ENCODE measurements at regions not wholly inside any gene's neighbourhood (a gene's known extent, or its start where the extent isn't known, plus 50 kb on each side); places are given as distances from the start of the nearest gene placed in this dataset.

DNA sequence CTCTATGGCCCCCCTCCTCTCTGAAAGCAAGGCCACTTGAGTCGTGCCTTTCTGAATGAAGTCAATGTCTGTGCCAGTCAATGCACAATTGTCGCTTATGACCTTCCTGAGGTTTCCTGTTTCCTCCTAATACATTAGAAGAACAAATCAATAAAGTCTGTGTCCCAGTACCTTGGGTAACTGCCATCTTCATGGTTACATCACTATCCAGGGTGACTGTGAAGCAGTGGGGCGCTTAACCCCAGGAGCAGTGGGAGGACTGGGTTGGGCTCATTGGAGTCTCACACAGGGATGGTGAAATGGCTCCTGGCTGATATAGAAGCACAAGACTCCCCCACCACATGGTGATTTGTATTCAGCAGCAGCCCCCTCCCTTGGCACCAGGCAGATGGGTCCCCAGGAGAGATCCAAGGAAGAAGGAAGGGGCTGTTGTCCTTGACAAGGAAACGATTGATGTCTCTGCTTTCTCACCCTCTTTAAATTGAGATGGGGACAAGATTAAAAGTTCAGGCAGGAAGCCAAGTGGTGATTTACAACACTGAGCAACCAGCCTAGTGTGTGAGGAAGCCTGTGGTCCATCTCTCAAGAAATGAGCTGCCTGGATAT, 261.9 kb upstream of the ZNF462 start:
- TF ChIP-seq, protein P1, sequence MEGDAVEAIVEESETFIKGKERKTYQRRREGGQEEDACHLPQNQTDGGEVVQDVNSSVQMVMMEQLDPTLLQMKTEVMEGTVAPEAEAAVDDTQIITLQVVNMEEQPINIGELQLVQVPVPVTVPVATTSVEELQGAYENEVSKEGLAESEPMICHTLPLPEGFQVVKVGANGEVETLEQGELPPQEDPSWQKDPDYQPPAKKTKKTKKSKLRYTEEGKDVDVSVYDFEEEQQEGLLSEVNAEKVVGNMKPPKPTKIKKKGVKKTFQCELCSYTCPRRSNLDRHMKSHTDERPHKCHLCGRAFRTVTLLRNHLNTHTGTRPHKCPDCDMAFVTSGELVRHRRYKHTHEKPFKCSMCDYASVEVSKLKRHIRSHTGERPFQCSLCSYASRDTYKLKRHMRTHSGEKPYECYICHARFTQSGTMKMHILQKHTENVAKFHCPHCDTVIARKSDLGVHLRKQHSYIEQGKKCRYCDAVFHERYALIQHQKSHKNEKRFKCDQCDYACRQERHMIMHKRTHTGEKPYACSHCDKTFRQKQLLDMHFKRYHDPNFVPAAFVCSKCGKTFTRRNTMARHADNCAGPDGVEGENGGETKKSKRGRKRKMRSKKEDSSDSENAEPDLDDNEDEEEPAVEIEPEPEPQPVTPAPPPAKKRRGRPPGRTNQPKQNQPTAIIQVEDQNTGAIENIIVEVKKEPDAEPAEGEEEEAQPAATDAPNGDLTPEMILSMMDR (IDR thresholded peaks at IDR 0.05): no peak
- H3K27ac ChIP-seq: no peak overlapping the region
- H3K4me1 ChIP-seq: no peaks in the 10 kb centered on the region
- no peak overlapping the region for H3K4me2 ChIP-seq (ENCODE audit: low read length)
- H3K36me3 ChIP-seq (ENCODE audit: control insufficient read depth, insufficient read depth, low read length): no peaks in the 10 kb centered on the region
- no peak overlapping the region for H3K9ac ChIP-seq
- no peaks in the 10 kb centered on the region for H3K9me3 ChIP-seq (ENCODE audit: control insufficient read depth, low read length)
- no peak overlapping the region for H2AFZ ChIP-seq
- H3K79me2 ChIP-seq: no peaks in the 10 kb centered on the region
- no peaks in the 10 kb centered on the region for H3K27me3 ChIP-seq (ENCODE audit: control insufficient read depth, insufficient read depth, low read length)
- H3K4me3 ChIP-seq (ENCODE audit: low read depth, low read length): no peak overlapping the region

DNA sequence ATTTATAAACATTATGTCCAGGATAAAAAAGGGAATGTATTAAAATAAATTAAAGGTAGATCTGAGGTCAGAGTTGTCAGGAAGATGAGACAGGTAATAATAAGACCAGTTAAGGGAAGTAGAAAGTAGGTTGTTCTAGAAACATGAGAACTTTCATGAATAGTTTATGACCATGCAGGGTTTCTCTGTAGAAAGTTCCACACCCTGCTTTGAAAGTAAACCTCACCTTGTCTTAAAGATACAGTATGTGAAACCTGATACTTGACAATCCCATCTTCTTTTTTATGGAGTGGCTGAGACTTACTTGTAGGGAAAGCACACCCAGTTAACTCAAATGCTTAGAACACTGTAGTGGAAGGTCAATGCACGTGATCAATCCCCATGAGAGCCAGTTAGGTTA, 260.6 kb upstream of the ZNF462 start:
- H3K4me2 ChIP-seq (ENCODE audit: low read length): no peak overlapping the region

DNA sequence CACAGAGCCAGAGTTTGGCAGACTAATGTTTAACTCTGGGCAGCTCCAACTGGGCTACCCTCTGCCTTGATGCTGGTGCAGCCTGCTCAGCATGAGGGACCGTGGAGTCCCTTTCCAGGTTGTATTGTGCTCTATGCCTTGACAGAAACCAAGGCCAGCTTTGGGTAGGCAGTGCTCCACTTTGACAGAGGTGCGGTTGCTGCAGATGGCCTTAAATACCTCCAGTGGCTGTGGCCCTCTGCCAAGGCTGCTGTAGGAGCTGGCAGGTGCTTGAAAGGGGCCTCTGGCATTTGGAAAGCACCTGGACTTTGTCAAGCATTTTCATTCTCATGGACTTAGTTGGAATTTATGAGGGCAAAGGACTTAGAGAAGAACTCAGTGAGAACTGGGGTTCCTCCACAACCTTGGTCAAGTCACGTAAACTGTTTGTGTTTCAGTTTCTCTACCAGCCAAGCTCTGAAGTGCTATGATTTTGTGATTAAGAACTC, 249.7 kb upstream of the ZNF462 start:
- H3K4me2 ChIP-seq (ENCODE audit: low read length): no peak overlapping the region
- H3K79me2 ChIP-seq: no peaks in the 10 kb centered on the region
- no peaks in the 10 kb centered on the region for H3K9me3 ChIP-seq (ENCODE audit: control insufficient read depth, low read length)
- H3K4me1 ChIP-seq: no peaks in the 10 kb centered on the region
- H3K27ac ChIP-seq: no peak overlapping the region
- no peak overlapping the region for H3K9ac ChIP-seq
- no peak overlapping the region for H2AFZ ChIP-seq
- no peak overlapping the region for H3K4me3 ChIP-seq (ENCODE audit: low read depth, low read length)
- H3K27me3 ChIP-seq (ENCODE audit: control insufficient read depth, insufficient read depth, low read length): no peaks in the 10 kb centered on the region
- TF ChIP-seq, protein P1 (IDR thresholded peaks at IDR 0.05): no peak
- no peaks in the 10 kb centered on the region for H3K36me3 ChIP-seq (ENCODE audit: control insufficient read depth, insufficient read depth, low read length)

More for the DNA sequence above, 260.6 kb upstream of the ZNF462 start:
- H3K27ac ChIP-seq: no peak overlapping the region
- H3K79me2 ChIP-seq: no peaks in the 10 kb centered on the region
- no peak overlapping the region for H3K4me3 ChIP-seq (ENCODE audit: low read depth, low read length)
- H3K9ac ChIP-seq: no peak overlapping the region
- no peaks in the 10 kb centered on the region for H3K9me3 ChIP-seq (ENCODE audit: control insufficient read depth, low read length)
- no peaks in the 10 kb centered on the region for H3K4me1 ChIP-seq
- TF ChIP-seq, protein P1 (IDR thresholded peaks at IDR 0.05): no peak
- H3K27me3 ChIP-seq (ENCODE audit: control insufficient read depth, insufficient read depth, low read length): no peaks in the 10 kb centered on the region
- H3K36me3 ChIP-seq (ENCODE audit: control insufficient read depth, insufficient read depth, low read length): no peaks in the 10 kb centered on the region
- H2AFZ ChIP-seq: no peak overlapping the region

DNA sequence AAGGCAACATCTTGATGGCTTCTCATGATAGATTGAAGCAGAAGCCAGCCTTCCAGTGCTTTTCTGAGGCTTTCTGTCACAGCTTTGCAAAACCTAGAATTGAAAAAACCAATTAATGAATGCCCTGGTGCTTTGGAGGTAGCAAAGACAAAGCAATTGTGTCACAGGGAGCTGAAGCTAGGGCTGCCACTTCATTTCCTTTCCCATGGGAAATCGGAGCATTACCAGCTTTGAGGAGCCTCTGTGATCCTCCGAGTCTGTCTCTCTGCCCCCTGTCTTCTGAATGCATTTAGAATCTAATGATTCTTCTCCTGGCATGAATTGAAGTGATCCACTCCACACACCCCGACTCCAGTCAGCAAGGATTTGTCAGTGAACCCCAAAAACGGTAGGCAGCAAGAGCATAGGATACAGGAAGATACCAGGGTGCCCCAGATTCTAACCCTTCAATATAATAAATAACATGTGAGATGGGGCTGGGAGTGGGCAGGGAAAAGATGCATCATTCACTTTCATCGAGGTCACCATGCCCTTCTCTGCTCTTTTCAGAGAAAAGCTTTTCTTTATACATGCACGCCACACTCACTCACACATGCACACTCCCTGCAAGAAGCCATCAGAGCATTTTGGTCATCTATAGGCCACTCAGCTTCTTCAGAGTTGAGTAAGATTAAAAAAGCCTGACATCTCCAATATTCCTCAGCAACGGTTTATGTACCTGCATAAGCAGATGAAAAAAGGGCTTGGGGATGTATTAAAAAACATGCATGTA, 247.7 kb upstream of the ZNF462 start:
- Histone ChIP-seq H3K9ac (no peak overlapping the region), H3K4me1 (no peaks in the 10 kb centered on the region), H3K4me3 (ENCODE audit: low read depth, low read length) (no peak overlapping the region), H3K27ac (no peak overlapping the region), H3K36me3 (ENCODE audit: control insufficient read depth, insufficient read depth, low read length) (no peaks in the 10 kb centered on the region), H3K4me2 (ENCODE audit: low read length) (no peak overlapping the region), H3K9me3 (ENCODE audit: control insufficient read depth, low read length) (no peaks in the 10 kb centered on the region), H3K79me2 (no peaks in the 10 kb centered on the region), H2AFZ (no peak overlapping the region), H3K27me3 (ENCODE audit: control insufficient read depth, insufficient read depth, low read length) (no peaks in the 10 kb centered on the region)
- TF ChIP-seq, protein P1 (IDR thresholded peaks at IDR 0.05): no peak

Measured in parathyroid adenoma (tissue), 2 donors.